Glutamatergic neuron (in vitro differentiated cells): ENCODE measurements at regions not wholly inside any gene's neighbourhood (a gene's known extent, or its start where the extent isn't known, plus 50 kb on each side); places are given as distances from the start of the nearest gene placed in this dataset.
A peak's percentile ranks its signal among the peaks of the same experiment; 100 is the strongest.

ENCODE experiments used
- DNase-seq: peaks from one replicate; pipeline ENCODE4 v3.0.0; 2022
- H3K27ac Mint-ChIP-seq: one replicate; pipeline ENCODE4 v1.8.0; 2020; ENCODE audit warnings: mild to moderate bottlenecking, mixed read lengths, inconsistent platforms; ENCODE audit not compliant: unreplicated experiment
- H3K27me3 Mint-ChIP-seq: one replicate; pipeline ENCODE4 v1.8.0; 2020; ENCODE audit warnings: mild to moderate bottlenecking, moderate library complexity, mixed read lengths, inconsistent platforms; ENCODE audit not compliant: unreplicated experiment
- H3K36me3 Mint-ChIP-seq: one replicate; pipeline ENCODE4 v1.8.0; 2020; ENCODE audit warnings: mild to moderate bottlenecking, mixed read lengths, inconsistent platforms; ENCODE audit not compliant: unreplicated experiment
- H3K4me1 Mint-ChIP-seq: one replicate; pipeline ENCODE4 v1.8.0; 2020; ENCODE audit warnings: mild to moderate bottlenecking, low read depth, mixed read lengths, inconsistent platforms; ENCODE audit not compliant: unreplicated experiment
- H3K4me3 Mint-ChIP-seq: one replicate; pipeline ENCODE4 v1.8.0; 2020; ENCODE audit warnings: mild to moderate bottlenecking, mixed read lengths, inconsistent platforms; ENCODE audit not compliant: unreplicated experiment
- H3K9me3 Mint-ChIP-seq: one replicate; pipeline ENCODE4 v1.8.0; 2020; ENCODE audit warnings: mild to moderate bottlenecking, moderate library complexity, mixed read lengths, inconsistent platforms; ENCODE audit not compliant: unreplicated experiment
- CTCF ChIP-seq: fragments of 200-600 bp; sonication (generic); IDR thresholded peaks from one replicate; pipeline ENCODE4 v1.5.0; 2021; ENCODE audit not compliant: partially characterized antibody, unreplicated experiment

- H3K9me3 Mint-ChIP-seq: peaks cover 1% of the 10 kb centered on the region
- H3K36me3 Mint-ChIP-seq: peaks cover 3% of the 10 kb centered on the region
- H3K27me3 Mint-ChIP-seq: no peaks in the 10 kb centered on the region
- peak; percentile 66 for DNase-seq
- no peak overlapping the region for H3K27ac Mint-ChIP-seq
- peaks cover 3% of the 10 kb centered on the region for H3K4me1 Mint-ChIP-seq
- no peak for TF ChIP-seq CTCF
- H3K4me3 Mint-ChIP-seq: peak overlapping the region; percentile 40
Measured at GRCh38 chr19:46546194-46546896, 50.7 kb upstream of the PNMA8B start.

GRCh38 chr19:46550684-46551083 is 50.4 kb upstream of the CALM3 start:
- peaks cover 5% of the 10 kb centered on the region for H3K36me3 Mint-ChIP-seq
- no peak for DNase-seq
- peaks cover 1% of the 10 kb centered on the region for H3K4me1 Mint-ChIP-seq
- no peaks in the 10 kb centered on the region for H3K27me3 Mint-ChIP-seq
- no peak overlapping the region for H3K27ac Mint-ChIP-seq
- peaks cover 5% of the 10 kb centered on the region for H3K9me3 Mint-ChIP-seq
- no peak for TF ChIP-seq CTCF
- no peak overlapping the region for H3K4me3 Mint-ChIP-seq

GRCh38 chr19:46551164-46551563 is 50.0 kb upstream of the CALM3 start:
- Mint-ChIP-seq H3K36me3 (peaks cover 5% of the 10 kb centered on the region), H3K9me3 (peaks cover 5% of the 10 kb centered on the region), H3K4me3 (no peak overlapping the region)

More at GRCh38 chr19:46551164-46551563, 50.0 kb upstream of the CALM3 start:
- no peak for TF ChIP-seq CTCF
- H3K27ac Mint-ChIP-seq: no peak overlapping the region
- DNase-seq: no peak
- peaks cover 1% of the 10 kb centered on the region for H3K4me1 Mint-ChIP-seq
- no peaks in the 10 kb centered on the region for H3K27me3 Mint-ChIP-seq
